ENCODE measurements at regions not wholly inside any gene's neighbourhood (a gene's known extent, or its start where the extent isn't known, plus 50 kb on each side); places are given as distances from the start of the nearest gene placed in this dataset.

GRCh38 chr9:105932276-105932675, 237.9 kb downstream of the TMEM38B start:
- no peak for DNase-seq
- Mint-ChIP-seq H3K9me3 (ENCODE audit: low read depth, unreplicated experiment) (peaks cover 3% of the 10 kb centered on the region), H3K4me3 (ENCODE audit: low read depth, unreplicated experiment) (no peak overlapping the region), H3K36me3 (ENCODE audit: insufficient read depth, unreplicated experiment) (no peaks in the 10 kb centered on the region), H3K27me3 (ENCODE audit: unreplicated experiment) (no peaks in the 10 kb centered on the region), H3K27ac (ENCODE audit: unreplicated experiment) (no peak overlapping the region), H3K4me1 (ENCODE audit: low read depth, unreplicated experiment) (no peaks in the 10 kb centered on the region)
- TF ChIP-seq CTCF (IDR thresholded peaks at IDR 0.05; ENCODE audit: unreplicated experiment) = no peak
- CTCF ChIA-PET = no interaction called here
- BruUV-seq (replicated peaks) = no TSS peak
- intact Hi-C loops (cut with micrococcal nuclease; ENCODE audit: unreplicated experiment) = no loop called here

GRCh38 chr9:105950448-105950847, 256.1 kb downstream of the TMEM38B start:
- no peaks in the 10 kb centered on the region for H3K27me3 Mint-ChIP-seq (ENCODE audit: unreplicated experiment)
- H3K36me3 Mint-ChIP-seq (ENCODE audit: insufficient read depth, unreplicated experiment) = no peaks in the 10 kb centered on the region
- intact Hi-C loops (cut with micrococcal nuclease; ENCODE audit: unreplicated experiment) = no loop called here
- no TSS peak for BruUV-seq (replicated peaks)
- DNase-seq = no peak
- H3K4me3 Mint-ChIP-seq (ENCODE audit: low read depth, unreplicated experiment) = no peak overlapping the region
- H3K4me1 Mint-ChIP-seq (ENCODE audit: low read depth, unreplicated experiment) = no peaks in the 10 kb centered on the region
- no peak for TF ChIP-seq CTCF (IDR thresholded peaks at IDR 0.05; ENCODE audit: unreplicated experiment)
- CTCF ChIA-PET = no interaction called here
- H3K9me3 Mint-ChIP-seq (ENCODE audit: low read depth, unreplicated experiment) = peaks cover 4% of the 10 kb centered on the region
- no peak overlapping the region for H3K27ac Mint-ChIP-seq (ENCODE audit: unreplicated experiment)

- no peak overlapping the region for H3K27ac Mint-ChIP-seq (ENCODE audit: unreplicated experiment)
- TF ChIP-seq CTCF (IDR thresholded peaks at IDR 0.05; ENCODE audit: unreplicated experiment) = no peak
- intact Hi-C loops (cut with micrococcal nuclease; ENCODE audit: unreplicated experiment) = no loop called here
These were observed 256.6 kb downstream of the TMEM38B start for GRCh38 chr9:105950894-105951293.

GRCh38 chr9:105954517-105954916, 260.2 kb downstream of the TMEM38B start:
- intact Hi-C loops (cut with micrococcal nuclease; ENCODE audit: unreplicated experiment) = no loop called here
- no TSS peak for BruUV-seq (replicated peaks)

More at GRCh38 chr9:105950894-105951293, 256.6 kb downstream of the TMEM38B start:
- Mint-ChIP-seq H3K27me3 (ENCODE audit: unreplicated experiment) (no peaks in the 10 kb centered on the region), H3K9me3 (ENCODE audit: low read depth, unreplicated experiment) (peaks cover 4% of the 10 kb centered on the region), H3K36me3 (ENCODE audit: insufficient read depth, unreplicated experiment) (no peaks in the 10 kb centered on the region), H3K4me3 (ENCODE audit: low read depth, unreplicated experiment) (no peak overlapping the region), H3K4me1 (ENCODE audit: low read depth, unreplicated experiment) (no peaks in the 10 kb centered on the region)
- CTCF ChIA-PET = no interaction called here
- BruUV-seq (replicated peaks) = no TSS peak
- DNase-seq = no peak

More at GRCh38 chr9:105954517-105954916, 260.2 kb downstream of the TMEM38B start:
- TF ChIP-seq CTCF (IDR thresholded peaks at IDR 0.05; ENCODE audit: unreplicated experiment) = no peak
- no peak for DNase-seq
- CTCF ChIA-PET = no interaction called here
- no peak overlapping the region for H3K27ac Mint-ChIP-seq (ENCODE audit: unreplicated experiment)
- H3K4me3 Mint-ChIP-seq (ENCODE audit: low read depth, unreplicated experiment) = no peak overlapping the region
- no peaks in the 10 kb centered on the region for H3K36me3 Mint-ChIP-seq (ENCODE audit: insufficient read depth, unreplicated experiment)
- peaks cover 9% of the 10 kb centered on the region for H3K4me1 Mint-ChIP-seq (ENCODE audit: low read depth, unreplicated experiment)
- no peaks in the 10 kb centered on the region for H3K9me3 Mint-ChIP-seq (ENCODE audit: low read depth, unreplicated experiment)
- H3K27me3 Mint-ChIP-seq (ENCODE audit: unreplicated experiment) = no peaks in the 10 kb centered on the region
